T follicular helper cell (primary cell): ENCODE measurements at regions not wholly inside any gene's neighbourhood (a gene's known extent, or its start where the extent isn't known, plus 50 kb on each side); places are given as distances from the start of the nearest gene placed in this dataset.
"Not testable (repeated sequence)": the region's sequence is repeated elsewhere in the genome, so short reads cannot be mapped to it uniquely, and the experiment has no call there.

Experiments
- DNase-seq: peaks from one replicate; pipeline ENCODE4 v3.0.0-alpha.2; 2020; ENCODE audit warnings: low read depth

DNA sequence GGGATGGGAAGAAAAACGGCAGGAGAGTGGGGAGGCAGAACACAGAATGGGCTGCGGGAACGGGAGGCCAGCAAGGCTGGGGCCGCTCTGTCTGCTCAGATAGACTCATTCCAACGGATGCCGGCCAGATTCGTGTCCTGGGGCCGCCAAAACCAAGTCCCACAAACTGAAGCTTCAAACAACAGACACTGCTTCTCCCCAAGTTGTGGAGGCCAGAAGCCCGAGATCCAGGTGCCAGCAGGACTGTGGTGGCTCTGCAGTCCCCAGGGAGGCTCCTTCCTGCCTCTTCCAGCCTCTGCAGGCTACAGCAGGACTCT is 100.6 kb downstream of the ADRA2C start:
- no peak for DNase-seq

DNA sequence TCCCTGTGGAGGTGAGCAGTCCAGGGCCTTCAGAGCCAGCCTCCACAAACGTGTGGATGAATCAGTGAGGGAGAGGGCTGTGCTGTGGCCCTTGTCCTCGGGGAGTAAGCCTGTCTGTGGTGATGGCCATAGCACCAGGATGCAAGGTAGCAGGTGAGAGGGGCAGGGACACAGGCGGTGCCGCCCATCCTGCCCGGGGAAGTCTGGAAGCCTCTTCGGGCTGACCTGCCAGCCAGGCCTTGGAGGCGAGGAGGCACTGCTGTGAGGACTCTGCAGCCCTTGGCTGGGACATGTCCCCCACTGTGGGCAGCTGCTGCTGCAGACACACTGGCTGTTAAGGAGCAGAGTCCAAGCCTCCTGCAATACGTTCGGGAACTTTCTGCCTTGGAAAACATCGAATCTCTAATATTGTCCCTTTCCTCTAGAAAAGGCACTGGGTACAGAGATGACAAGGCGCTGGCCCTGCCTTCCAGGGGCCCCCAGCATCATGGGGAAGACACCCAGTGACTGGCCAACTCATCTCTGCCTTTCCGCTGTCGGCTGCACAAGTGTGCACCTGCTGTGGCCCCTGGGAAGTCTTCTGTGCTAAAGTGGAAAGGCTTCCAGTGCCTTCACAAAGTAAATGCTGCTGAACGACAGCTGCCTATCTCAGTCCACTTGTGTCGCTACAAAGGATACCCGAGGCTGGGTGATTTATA is 101.4 kb downstream of the ADRA2C start:
- DNase-seq, result no peak

- DNase-seq, result no peak
Measured at GRCh38 chr4:3868211-3869173, 102.3 kb downstream of the ADRA2C start.

GRCh38 chr4:3869174-3869572 is 103.0 kb downstream of the ADRA2C start:
- DNase-seq, result no peak

DNA sequence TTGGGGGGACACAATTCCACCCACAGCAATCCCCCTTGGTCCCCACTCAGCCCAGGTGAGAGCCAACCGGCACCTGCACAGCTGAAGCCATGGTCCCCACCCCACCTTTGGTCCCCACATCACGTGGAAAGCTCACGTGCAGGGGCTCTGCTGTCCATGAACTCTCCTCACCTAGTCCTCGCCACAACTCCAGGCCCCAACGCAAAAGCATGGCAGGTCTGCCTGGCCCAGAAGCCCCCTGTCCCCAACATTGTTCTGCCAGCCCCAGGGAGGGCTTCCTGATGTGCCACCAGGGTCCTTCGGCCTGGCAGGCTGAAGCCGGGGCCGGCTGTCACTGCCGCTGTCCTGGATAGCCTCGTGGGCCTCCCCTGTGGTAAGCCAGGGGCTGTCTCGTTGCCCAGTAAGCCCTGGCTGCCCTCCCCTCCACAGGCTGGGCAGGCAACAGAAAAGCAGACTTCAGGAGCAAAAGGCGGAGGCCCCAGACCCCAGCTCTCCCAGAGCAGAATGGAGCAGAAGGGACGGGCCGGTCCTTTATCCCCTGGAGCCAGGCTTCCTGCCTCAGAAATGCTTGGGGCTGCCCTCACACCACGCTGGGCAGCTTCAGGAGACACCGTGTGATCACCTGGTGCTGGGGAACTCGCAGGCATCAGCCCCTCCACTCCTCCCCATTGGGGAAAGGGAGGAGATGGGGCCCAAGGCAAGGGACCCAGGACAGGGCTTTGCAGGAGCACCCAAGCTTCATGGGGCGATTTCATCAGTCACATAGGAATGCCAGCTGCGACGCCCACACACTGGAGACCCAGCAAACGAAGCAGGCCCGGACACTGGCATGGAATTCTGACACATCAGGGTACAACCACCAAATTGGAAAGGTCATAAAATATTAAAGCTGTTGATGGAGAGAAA is 103.7 kb downstream of the ADRA2C start:
- DNase-seq, result no peak

DNA sequence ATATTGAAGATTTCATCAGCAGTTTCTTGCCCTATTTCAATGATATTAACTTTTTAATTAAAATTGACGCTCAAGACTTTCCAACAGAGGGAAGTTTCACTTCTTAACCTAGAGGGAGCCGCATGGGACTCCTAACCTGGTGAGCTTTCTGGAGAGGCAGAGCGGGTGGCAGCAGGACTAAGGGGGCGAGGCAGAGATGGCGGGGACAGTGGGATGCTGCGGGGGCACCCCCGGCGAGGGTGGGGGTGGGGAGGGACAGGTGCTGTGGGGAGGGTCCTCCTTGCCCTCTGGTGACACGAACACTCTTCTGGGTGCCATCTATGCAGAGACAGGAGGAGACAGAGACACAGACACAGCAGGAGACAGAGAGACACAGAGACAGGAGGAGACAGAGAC is 104.4 kb downstream of the ADRA2C start:
- DNase-seq, result no peak

GRCh38 chr4:3871181-3871852 is 105.1 kb downstream of the ADRA2C start:
- DNase-seq, result no peak

GRCh38 chr4:3871881-3872833 is 106.0 kb downstream of the ADRA2C start:
- no peak for DNase-seq

DNA sequence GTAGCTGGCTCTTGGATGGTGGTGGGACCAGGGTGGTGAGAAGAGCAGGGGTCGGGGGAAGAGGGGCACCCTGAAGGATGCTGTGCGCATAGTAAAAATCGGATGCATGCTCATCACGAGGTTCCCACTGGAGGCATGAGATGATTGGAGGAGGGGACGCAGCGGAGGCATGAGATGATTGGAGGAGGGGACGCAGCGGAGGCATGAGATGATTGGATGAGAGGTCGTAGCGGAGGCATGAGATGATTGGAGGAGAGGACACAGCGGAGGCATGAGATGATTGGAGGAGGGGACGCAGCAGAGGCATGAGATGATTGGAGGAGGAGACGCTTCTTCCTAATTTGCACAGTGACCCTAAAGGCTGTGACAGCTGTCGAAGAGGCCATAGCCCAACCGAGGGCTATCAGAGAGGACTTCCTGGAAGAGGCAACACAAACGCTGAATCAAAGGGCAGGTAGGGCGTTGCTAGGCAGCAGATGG is 106.7 kb downstream of the ADRA2C start:
- DNase-seq, result no peak

GRCh38 chr4:3873408-3874027 is 107.3 kb downstream of the ADRA2C start:
- no peak for DNase-seq

DNA sequence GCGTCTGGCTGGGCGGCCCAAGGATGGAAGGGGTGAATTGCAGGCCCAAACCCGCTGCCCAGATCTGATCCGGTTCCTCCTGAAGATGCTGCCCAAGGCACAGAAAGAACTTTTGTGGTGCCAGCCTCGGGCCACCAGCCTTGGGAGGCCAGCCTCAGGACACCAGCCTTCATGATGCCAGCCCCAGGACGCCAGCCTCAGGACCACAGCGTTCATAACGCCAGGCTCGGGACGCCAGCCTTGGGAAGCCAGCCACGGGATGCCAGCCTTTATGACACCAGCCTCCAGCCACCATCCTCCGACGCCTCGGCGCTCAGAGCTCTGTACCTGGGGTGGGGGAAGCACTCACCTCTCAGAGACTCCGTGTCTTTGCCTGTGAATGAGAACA is 107.8 kb downstream of the ADRA2C start:
- DNase-seq, result no peak

- no peak for DNase-seq
Measured at GRCh38 chr4:3874525-3875110, 108.4 kb downstream of the ADRA2C start.

GRCh38 chr4:3875466-3875865 is 109.3 kb downstream of the ADRA2C start:
- DNase-seq, result no peak

GRCh38 chr4:3876057-3876845 is 110.1 kb downstream of the ADRA2C start:
- not testable (repeated sequence) for DNase-seq

DNA sequence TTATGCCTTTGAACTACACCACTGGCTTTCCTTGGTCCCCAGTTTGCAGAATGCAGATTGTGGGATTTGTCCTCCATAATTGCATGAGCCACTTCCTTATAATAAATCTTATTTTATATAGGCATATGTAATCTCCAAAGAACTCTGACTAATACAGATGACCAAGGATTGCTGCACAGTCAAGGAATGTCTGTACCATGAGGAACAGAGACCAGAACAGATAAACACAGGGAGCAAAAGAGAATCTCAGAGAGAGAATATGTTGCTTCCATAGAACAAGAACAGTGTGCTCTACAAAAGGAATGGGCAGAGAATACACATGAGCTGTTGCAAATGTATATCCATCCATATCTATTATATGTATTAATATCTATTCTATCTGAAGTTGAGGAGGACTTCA is 111.1 kb downstream of the ADRA2C start:
- no peak for DNase-seq

GRCh38 chr4:3877868-3878267 is 111.7 kb downstream of the ADRA2C start:
- no peak for DNase-seq

DNA sequence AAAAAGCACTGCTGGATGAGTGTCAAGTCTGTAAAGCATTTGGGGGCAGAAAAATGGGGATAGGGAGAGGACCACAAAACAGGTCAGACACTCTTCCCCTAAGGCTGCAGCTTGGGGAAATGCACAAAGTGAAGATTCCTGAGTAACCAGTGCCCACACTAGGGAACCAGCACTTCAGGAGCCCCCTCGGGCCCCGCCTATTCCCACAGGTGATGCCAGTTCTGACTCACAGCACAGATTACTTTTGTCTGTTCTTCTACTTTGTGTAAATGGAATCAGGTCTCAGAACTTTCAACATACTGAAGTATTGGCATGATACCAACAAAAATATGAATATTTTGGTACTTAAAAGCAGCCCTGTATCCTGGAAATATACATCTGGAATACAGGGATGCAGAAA is 112.5 kb downstream of the ADRA2C start:
- no peak for DNase-seq

- DNase-seq, result no peak
Measured at GRCh38 chr4:3879681-3880614, 113.8 kb downstream of the ADRA2C start.
